ENCODE measurements at regions not wholly inside any gene's neighbourhood (a gene's known extent, or its start where the extent isn't known, plus 50 kb on each side); places are given as distances from the start of the nearest gene placed in this dataset.

DNA sequence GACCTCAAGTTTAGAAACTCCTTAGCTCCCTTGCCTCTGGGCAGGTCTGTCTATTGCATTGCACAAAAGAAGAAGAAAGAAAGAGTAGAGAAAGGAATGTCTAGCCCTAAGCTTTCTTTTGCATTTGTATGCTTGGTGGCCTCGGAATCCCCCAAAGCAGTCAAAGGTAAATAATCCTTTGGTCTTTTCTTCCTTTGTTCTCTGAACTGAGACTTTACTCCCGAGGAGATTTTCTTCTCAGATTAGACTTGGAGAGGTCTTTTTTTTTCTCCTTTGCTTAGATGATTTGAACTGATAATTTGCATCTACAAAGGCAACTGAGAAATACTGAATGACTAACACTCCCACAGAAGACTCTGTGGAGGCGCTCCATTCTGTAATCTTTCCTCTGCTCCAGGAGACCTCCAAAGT is 93.2 kb downstream of the AKR1D1 start:
- no peaks in the 10 kb centered on the region for H3K27me3 ChIP-seq (ENCODE audit: control insufficient read depth in 1 of 2, insufficient read depth in 1 of 2, low read length in 2 of 2)
- H3K4me1 ChIP-seq (ENCODE audit: control insufficient read depth, insufficient read depth, low read depth, low read length), result no peaks in the 10 kb centered on the region
- no peak overlapping the region for H3K4me2 ChIP-seq (ENCODE audit: low read length, poor library complexity, severe bottlenecking)
- H3K23ac ChIP-seq (ENCODE audit: low read length in 2 of 2), result no peak overlapping the region
- H2AFZ ChIP-seq (ENCODE audit: low read depth, low read length), result no peak overlapping the region
- no peak overlapping the region for H3K27ac ChIP-seq (ENCODE audit: low read length, poor library complexity, severe bottlenecking)
- WGBS, result 66% methylated on average over 2 of the region's 3 CpGs
- DNase-seq, result no peak
- no peak overlapping the region for H3K18ac ChIP-seq (ENCODE audit: low read depth in 1 of 2, low read length in 2 of 2)
- no peak overlapping the region for H3K4ac ChIP-seq (ENCODE audit: low read depth in 1 of 2, low read length in 2 of 2)
- no peak overlapping the region for H3K9ac ChIP-seq (ENCODE audit: low read length)
- no peak overlapping the region for H3K4me3 ChIP-seq (ENCODE audit: insufficient read depth in 1 of 2, low read depth in 1 of 2, low read length in 2 of 2)
- no peak overlapping the region for H4K91ac ChIP-seq (ENCODE audit: low read length)
- H2BK12ac ChIP-seq (ENCODE audit: low read length in 2 of 2), result no peak overlapping the region
- H3K9me3 ChIP-seq (ENCODE audit: control insufficient read depth, low read length), result peaks cover 15% of the 10 kb centered on the region
- no peak overlapping the region for H2AK5ac ChIP-seq (ENCODE audit: low read length, severe bottlenecking)
- H4K8ac ChIP-seq (ENCODE audit: low read length), result no peak overlapping the region
- no peak overlapping the region for H2BK5ac ChIP-seq (ENCODE audit: low read depth, low read length, poor library complexity, severe bottlenecking)
- H2BK120ac ChIP-seq (ENCODE audit: low read depth, low read length), result no peak overlapping the region
- no peaks in the 10 kb centered on the region for H3K36me3 ChIP-seq (ENCODE audit: control insufficient read depth in 1 of 2, insufficient read depth in 2 of 2, low read depth in 1 of 2, low read length in 2 of 2)
- no peak overlapping the region for H3K14ac ChIP-seq (ENCODE audit: low read length in 2 of 2)
- no peaks in the 10 kb centered on the region for H3K79me1 ChIP-seq (replicated peaks; ENCODE audit: low read length, poor library complexity, severe bottlenecking)
- H2BK15ac ChIP-seq (ENCODE audit: low read depth, poor library complexity, severe bottlenecking), result no peak overlapping the region

DNA sequence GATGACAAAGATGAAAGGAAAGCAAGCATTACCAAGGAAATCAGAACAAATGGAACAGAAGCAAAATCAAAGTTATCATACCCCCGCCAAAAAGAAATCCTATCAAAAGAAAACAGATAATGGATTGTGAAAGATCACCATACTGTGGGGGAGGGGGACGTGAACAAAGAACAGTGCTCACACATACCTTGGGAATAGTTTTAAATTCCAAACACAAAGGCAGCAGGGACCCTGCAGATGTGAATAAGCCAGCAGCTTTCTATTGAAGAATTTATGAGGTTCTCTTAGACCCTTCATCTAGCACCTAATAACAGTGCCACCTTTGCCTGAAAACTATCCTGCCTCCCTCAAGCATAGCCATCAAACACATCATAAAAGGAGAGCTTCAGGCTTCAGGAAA is 94.0 kb downstream of the AKR1D1 start:
- H3K4me1 ChIP-seq (ENCODE audit: control insufficient read depth, insufficient read depth, low read depth, low read length), result no peaks in the 10 kb centered on the region
- 50% methylated on average over 1 of the region's 2 CpGs for WGBS
- no peak overlapping the region for H3K14ac ChIP-seq (ENCODE audit: low read length in 2 of 2)
- no peak overlapping the region for H2BK5ac ChIP-seq (ENCODE audit: low read depth, low read length, poor library complexity, severe bottlenecking)
- H3K18ac ChIP-seq (ENCODE audit: low read depth in 1 of 2, low read length in 2 of 2), result no peak overlapping the region
- H3K27me3 ChIP-seq (ENCODE audit: control insufficient read depth in 1 of 2, insufficient read depth in 1 of 2, low read length in 2 of 2), result no peaks in the 10 kb centered on the region
- H3K36me3 ChIP-seq (ENCODE audit: control insufficient read depth in 1 of 2, insufficient read depth in 2 of 2, low read depth in 1 of 2, low read length in 2 of 2), result no peaks in the 10 kb centered on the region
- DNase-seq, result no peak
- peaks cover 14% of the 10 kb centered on the region for H3K9me3 ChIP-seq (ENCODE audit: control insufficient read depth, low read length)
- no peak overlapping the region for H2BK12ac ChIP-seq (ENCODE audit: low read length in 2 of 2)
- no peak overlapping the region for H3K27ac ChIP-seq (ENCODE audit: low read length, poor library complexity, severe bottlenecking)
- no peak overlapping the region for H3K23ac ChIP-seq (ENCODE audit: low read length in 2 of 2)
- no peak overlapping the region for H4K91ac ChIP-seq (ENCODE audit: low read length)
- H3K4me2 ChIP-seq (ENCODE audit: low read length, poor library complexity, severe bottlenecking), result no peak overlapping the region
- no peak overlapping the region for H2AK5ac ChIP-seq (ENCODE audit: low read length, severe bottlenecking)
- H2BK120ac ChIP-seq (ENCODE audit: low read depth, low read length), result no peak overlapping the region
- no peak overlapping the region for H3K4me3 ChIP-seq (ENCODE audit: insufficient read depth in 1 of 2, low read depth in 1 of 2, low read length in 2 of 2)
- no peak overlapping the region for H3K4ac ChIP-seq (ENCODE audit: low read depth in 1 of 2, low read length in 2 of 2)
- H2BK15ac ChIP-seq (ENCODE audit: low read depth, poor library complexity, severe bottlenecking), result no peak overlapping the region
- H2AFZ ChIP-seq (ENCODE audit: low read depth, low read length), result no peak overlapping the region
- H3K79me1 ChIP-seq (replicated peaks; ENCODE audit: low read length, poor library complexity, severe bottlenecking), result no peaks in the 10 kb centered on the region
- no peak overlapping the region for H3K9ac ChIP-seq (ENCODE audit: low read length)
- H4K8ac ChIP-seq (ENCODE audit: low read length), result no peak overlapping the region

DNA sequence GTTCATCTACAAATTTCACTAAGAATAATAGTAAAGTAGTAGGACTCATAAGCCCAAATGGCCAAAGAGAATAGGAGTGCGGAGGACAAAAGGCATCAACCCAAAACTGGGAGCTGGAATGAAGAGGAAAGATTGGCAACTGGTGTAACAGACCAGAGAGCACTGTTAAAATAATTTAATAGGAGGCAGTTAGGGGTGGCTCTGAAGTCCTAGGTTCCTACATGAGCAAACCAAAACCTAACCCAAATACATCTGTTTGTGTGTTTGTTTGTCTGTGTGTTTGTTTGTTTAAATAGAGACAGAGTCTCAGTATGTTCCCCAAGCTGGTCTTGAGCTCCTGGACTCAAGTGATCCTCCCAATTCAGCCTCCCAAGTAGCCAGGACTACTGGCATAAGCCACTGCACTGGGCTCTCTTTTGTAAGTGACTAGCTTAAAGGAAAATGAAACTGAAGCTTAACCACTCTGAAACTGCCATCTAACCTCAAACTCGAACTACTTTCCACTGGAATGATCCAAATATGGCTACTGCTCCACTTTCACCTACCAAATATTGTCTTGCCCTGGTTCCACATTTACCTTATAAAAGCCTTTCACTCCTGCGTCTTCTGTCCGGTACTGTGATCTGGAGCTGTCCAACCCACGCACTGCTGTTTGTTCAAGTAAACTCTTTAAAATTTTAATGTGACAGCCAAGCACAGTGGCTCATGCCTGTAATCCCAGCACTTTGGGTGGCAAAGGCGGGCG is 94.9 kb downstream of the AKR1D1 start:
- H3K27ac ChIP-seq (ENCODE audit: low read length, poor library complexity, severe bottlenecking), result no peak overlapping the region
- H2BK12ac ChIP-seq (ENCODE audit: low read length in 2 of 2), result no peak overlapping the region
- no peak overlapping the region for H2AK5ac ChIP-seq (ENCODE audit: low read length, severe bottlenecking)
- H3K23ac ChIP-seq (ENCODE audit: low read length in 2 of 2), result no peak overlapping the region
- H2BK5ac ChIP-seq (ENCODE audit: low read depth, low read length, poor library complexity, severe bottlenecking), result no peak overlapping the region
- no peak overlapping the region for H2BK15ac ChIP-seq (ENCODE audit: low read depth, poor library complexity, severe bottlenecking)
- H3K27me3 ChIP-seq (ENCODE audit: control insufficient read depth in 1 of 2, insufficient read depth in 1 of 2, low read length in 2 of 2), result no peaks in the 10 kb centered on the region
- no peak overlapping the region for H4K91ac ChIP-seq (ENCODE audit: low read length)
- WGBS, result 85% methylated on average over 7 of the region's 7 CpGs
- H3K18ac ChIP-seq (ENCODE audit: low read depth in 1 of 2, low read length in 2 of 2), result no peak overlapping the region
- no peak overlapping the region for H2BK120ac ChIP-seq (ENCODE audit: low read depth, low read length)
- no peak overlapping the region for H3K4me3 ChIP-seq (ENCODE audit: insufficient read depth in 1 of 2, low read depth in 1 of 2, low read length in 2 of 2)
- H2AFZ ChIP-seq (ENCODE audit: low read depth, low read length), result no peak overlapping the region
- no peak overlapping the region for H3K9ac ChIP-seq (ENCODE audit: low read length)
- H3K4me1 ChIP-seq (ENCODE audit: control insufficient read depth, insufficient read depth, low read depth, low read length), result no peaks in the 10 kb centered on the region
- no peak overlapping the region for H3K14ac ChIP-seq (ENCODE audit: low read length in 2 of 2)
- no peak overlapping the region for H3K4ac ChIP-seq (ENCODE audit: low read depth in 1 of 2, low read length in 2 of 2)
- H3K4me2 ChIP-seq (ENCODE audit: low read length, poor library complexity, severe bottlenecking), result no peak overlapping the region
- H3K9me3 ChIP-seq (ENCODE audit: control insufficient read depth, low read length), result peaks cover 12% of the 10 kb centered on the region
- no peaks in the 10 kb centered on the region for H3K36me3 ChIP-seq (ENCODE audit: control insufficient read depth in 1 of 2, insufficient read depth in 2 of 2, low read depth in 1 of 2, low read length in 2 of 2)
- no peak overlapping the region for H4K8ac ChIP-seq (ENCODE audit: low read length)
- no peaks in the 10 kb centered on the region for H3K79me1 ChIP-seq (replicated peaks; ENCODE audit: low read length, poor library complexity, severe bottlenecking)
- DNase-seq, result no peak

DNA sequence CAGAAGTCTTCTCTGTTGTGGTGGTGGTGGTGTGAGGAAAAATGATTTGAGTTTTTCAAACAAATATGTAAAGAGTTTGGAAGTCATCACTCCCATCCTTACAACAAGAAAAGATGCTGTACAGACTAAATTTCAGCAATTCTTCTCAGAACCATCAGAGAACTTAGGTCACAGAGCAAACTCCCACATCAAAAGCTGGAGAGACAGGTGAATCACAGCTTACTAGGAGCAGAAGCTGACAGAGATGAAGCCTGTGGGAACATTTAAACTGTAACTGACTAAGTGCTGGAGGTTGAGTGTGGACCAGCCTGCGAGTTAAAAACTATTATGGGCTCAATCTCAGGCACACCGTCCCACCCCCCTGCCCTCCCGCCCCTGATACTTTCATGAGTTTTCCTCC is 97.3 kb downstream of the AKR1D1 start:
- H3K14ac ChIP-seq (ENCODE audit: low read length in 2 of 2), result no peak overlapping the region
- H3K18ac ChIP-seq (ENCODE audit: low read depth in 1 of 2, low read length in 2 of 2), result no peak overlapping the region
- H2BK120ac ChIP-seq (ENCODE audit: low read depth, low read length), result no peak overlapping the region
- H4K8ac ChIP-seq (ENCODE audit: low read length), result no peak overlapping the region
- no peak overlapping the region for H2AK5ac ChIP-seq (ENCODE audit: low read length, severe bottlenecking)
- no peak overlapping the region for H3K4me2 ChIP-seq (ENCODE audit: low read length, poor library complexity, severe bottlenecking)
- no peak overlapping the region for H2BK15ac ChIP-seq (ENCODE audit: low read depth, poor library complexity, severe bottlenecking)
- H4K91ac ChIP-seq (ENCODE audit: low read length), result no peak overlapping the region
- peaks cover 11% of the 10 kb centered on the region for H3K9me3 ChIP-seq (ENCODE audit: control insufficient read depth, low read length)
- no peaks in the 10 kb centered on the region for H3K27me3 ChIP-seq (ENCODE audit: control insufficient read depth in 1 of 2, insufficient read depth in 1 of 2, low read length in 2 of 2)
- H3K27ac ChIP-seq (ENCODE audit: low read length, poor library complexity, severe bottlenecking), result no peak overlapping the region
- 80% methylated on average over 3 of the region's 3 CpGs for WGBS
- no peak overlapping the region for H2AFZ ChIP-seq (ENCODE audit: low read depth, low read length)
- H3K9ac ChIP-seq (ENCODE audit: low read length), result no peak overlapping the region
- H3K36me3 ChIP-seq (ENCODE audit: control insufficient read depth in 1 of 2, insufficient read depth in 2 of 2, low read depth in 1 of 2, low read length in 2 of 2), result no peaks in the 10 kb centered on the region
- no peak overlapping the region for H2BK5ac ChIP-seq (ENCODE audit: low read depth, low read length, poor library complexity, severe bottlenecking)
- DNase-seq, result no peak
- no peak overlapping the region for H2BK12ac ChIP-seq (ENCODE audit: low read length in 2 of 2)
- no peak overlapping the region for H3K4me3 ChIP-seq (ENCODE audit: insufficient read depth in 1 of 2, low read depth in 1 of 2, low read length in 2 of 2)
- H3K23ac ChIP-seq (ENCODE audit: low read length in 2 of 2), result no peak overlapping the region
- H3K4me1 ChIP-seq (ENCODE audit: control insufficient read depth, insufficient read depth, low read depth, low read length), result no peaks in the 10 kb centered on the region
- H3K79me1 ChIP-seq (replicated peaks; ENCODE audit: low read length, poor library complexity, severe bottlenecking), result no peaks in the 10 kb centered on the region
- no peak overlapping the region for H3K4ac ChIP-seq (ENCODE audit: low read depth in 1 of 2, low read length in 2 of 2)

All from mesenchymal stem cell (in vitro differentiated cells and primary cell).